Fibroblast of mammary gland (primary cell): ENCODE measurements at regions not wholly inside any gene's neighbourhood (a gene's known extent, or its start where the extent isn't known, plus 50 kb on each side); places are given as distances from the start of the nearest gene placed in this dataset.

ENCODE experiments used
- DNase-seq: peaks from one replicate; pipeline ENCODE4 v3.0.0-alpha.2; 2010; ENCODE audit warnings: low read depth
- H3K4me3 ChIP-seq: 2 replicates; pipeline ENCODE4 v1.5.1; 2011; ENCODE audit warnings: low read depth, mild to moderate bottlenecking, low read length, moderate library complexity; ENCODE audit not compliant: control insufficient read depth
- TF ChIP-seq, protein P1 (sequence below): conservative IDR thresholded peaks from 2 replicates; pipeline ENCODE4 v1.5.1; 2011; ENCODE audit warnings: low read depth, low read length, inconsistent platforms; ENCODE audit not compliant: control insufficient read depth, insufficient read depth

DNA sequence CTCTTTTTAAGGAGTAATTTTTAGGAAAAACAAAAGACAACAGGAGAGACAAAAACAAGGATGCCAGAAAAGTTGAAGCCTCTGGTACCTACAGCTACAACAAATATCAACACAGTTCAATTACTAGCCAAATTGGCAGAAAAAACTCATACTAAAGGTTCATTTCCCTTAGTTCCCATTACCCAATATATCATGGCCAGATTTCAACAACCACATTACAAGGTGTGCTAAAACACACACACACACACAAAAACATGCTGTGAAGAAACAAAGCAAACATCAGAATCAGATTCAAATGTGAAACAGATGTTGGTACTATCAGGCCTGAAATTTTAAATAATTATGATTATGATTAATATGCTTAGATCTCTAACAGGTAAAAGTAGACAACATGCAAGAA is 272.7 kb upstream of the CLEC14A start:
- H3K4me3 ChIP-seq: no peak overlapping the region
- TF ChIP-seq, protein P1, sequence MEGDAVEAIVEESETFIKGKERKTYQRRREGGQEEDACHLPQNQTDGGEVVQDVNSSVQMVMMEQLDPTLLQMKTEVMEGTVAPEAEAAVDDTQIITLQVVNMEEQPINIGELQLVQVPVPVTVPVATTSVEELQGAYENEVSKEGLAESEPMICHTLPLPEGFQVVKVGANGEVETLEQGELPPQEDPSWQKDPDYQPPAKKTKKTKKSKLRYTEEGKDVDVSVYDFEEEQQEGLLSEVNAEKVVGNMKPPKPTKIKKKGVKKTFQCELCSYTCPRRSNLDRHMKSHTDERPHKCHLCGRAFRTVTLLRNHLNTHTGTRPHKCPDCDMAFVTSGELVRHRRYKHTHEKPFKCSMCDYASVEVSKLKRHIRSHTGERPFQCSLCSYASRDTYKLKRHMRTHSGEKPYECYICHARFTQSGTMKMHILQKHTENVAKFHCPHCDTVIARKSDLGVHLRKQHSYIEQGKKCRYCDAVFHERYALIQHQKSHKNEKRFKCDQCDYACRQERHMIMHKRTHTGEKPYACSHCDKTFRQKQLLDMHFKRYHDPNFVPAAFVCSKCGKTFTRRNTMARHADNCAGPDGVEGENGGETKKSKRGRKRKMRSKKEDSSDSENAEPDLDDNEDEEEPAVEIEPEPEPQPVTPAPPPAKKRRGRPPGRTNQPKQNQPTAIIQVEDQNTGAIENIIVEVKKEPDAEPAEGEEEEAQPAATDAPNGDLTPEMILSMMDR: no peak
- no peak for DNase-seq

DNA sequence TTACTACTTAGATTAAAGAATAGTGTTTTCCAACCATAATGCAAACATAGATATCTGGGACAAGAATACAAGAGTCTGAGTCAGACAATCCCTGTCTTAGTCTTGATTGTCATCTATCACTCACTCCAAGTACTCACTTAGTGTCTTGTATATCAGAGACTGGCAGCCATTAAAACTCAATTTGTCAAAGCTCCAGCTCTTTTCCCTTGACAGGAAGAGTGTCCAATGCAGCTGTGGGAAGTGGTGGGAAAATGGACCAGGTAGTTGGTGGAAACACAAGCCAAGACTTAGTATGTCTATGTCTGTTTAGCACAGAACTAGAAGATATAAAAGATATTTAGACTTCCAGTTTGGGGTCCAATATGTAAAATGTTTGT is 271.6 kb upstream of the CLEC14A start:
- TF ChIP-seq, protein P1: no peak
- no peak overlapping the region for H3K4me3 ChIP-seq
- DNase-seq: no peak

DNA sequence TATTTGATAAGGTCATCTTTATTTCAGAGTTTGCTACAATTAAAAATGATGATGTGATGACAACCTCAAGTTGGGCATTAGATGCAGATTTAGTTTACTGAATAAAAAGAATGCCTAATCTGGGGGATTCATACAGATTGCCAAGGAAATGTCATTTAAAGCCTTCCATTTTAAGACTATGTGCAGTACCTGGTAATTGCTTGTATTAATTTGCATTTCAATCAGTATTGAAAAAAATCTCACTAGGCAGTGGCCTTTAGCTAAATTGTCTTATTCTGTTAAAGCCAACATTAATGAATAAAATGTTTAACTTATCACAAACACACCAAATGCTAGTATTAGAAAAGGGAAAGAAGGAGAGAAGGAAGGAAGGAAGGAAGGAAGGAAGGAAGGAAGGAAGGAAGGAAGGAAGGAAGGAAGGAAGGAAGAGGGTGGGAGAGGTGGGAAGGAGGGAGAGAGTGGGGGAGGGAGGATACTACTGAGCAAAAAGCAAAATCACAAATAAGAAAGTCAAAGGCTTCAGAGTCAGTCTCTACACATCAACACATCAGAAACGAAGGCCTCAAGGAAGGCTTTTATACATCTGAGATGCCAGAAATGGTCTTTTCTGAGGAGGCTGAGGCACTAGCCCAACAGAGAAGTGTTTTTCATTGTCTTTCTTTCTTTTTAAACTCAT is 271.1 kb upstream of the CLEC14A start:
- DNase-seq: no peak
- H3K4me3 ChIP-seq: no peak overlapping the region
- TF ChIP-seq, protein P1: no peak

DNA sequence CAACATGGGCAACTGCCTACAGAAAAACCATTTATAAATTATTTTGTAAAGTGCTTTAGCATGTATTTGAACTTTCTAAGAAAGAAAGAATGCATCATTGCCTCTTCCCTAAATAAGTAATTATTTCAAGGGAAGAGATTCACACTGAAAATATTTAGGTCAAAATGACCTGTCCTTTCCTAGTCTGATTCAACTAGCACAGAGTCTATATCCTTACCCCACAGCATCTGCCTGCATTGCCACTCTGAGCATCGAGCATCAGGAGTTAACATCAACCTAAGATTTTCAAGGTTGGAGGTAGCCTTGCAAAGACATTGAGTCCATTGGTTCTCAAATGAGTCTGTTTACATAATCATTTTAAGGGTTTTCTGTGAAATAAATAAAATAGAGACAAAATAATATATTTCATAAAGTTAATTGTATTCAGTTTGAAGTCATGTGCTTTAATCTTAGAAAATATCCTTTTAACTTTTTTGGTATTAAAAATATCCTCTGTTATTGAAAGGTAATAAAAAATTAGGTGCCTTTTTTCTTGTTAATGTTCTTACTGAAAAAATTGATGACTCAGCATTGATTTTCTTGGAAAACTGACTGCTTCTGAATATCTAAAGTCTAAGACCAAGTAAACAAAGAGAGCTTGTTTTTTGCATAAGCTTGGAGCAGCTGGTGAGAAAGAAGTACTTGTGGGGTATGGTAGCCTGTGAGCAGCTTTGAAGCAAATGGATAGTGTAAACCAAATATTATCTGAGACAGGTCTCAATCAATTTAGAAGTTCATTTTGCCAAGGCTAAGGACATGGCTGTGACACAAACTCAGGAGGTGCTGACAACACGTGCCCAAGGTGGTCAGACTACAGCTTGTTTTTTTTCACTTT is 269.0 kb upstream of the CLEC14A start:
- TF ChIP-seq, protein P1: no peak
- DNase-seq: no peak
- H3K4me3 ChIP-seq: no peak overlapping the region

DNA sequence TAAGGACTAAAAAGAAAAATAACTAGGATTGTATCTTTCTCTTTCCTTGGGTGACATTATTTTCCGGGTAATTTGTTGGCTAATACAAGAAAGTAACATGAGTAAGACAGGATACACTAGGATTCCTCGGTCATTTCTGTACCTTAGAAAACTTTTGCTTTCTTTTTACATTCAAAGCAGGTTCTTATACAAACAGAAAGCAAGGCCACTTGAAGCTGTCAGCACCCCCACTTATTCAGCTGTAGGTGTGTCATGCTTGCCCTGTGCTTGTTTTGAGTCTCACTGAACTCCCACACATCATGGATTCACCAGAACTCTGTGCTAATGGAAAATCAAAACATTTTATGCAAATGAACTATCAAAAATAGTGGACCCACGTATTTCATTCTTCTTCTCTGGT is 266.8 kb upstream of the CLEC14A start:
- no peak overlapping the region for H3K4me3 ChIP-seq
- DNase-seq: no peak
- TF ChIP-seq, protein P1: no peak

DNA sequence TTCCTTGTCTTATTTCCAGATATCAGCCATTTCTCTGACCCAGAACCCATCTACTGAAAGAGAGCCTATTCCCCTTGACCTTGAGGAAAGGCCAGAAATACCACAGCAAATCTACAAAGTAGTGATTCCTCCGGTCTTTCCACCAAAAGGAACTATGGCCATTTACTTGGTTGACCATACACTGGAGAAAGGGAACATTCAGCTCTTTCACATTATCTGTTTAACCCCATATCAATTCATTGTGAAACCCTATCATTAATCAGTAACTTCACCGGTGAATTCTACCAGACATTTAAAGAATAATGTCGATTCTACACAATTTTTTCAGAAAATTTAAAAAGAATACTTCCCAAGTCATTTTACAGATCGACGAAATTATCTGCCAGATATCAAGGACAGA is 265.7 kb upstream of the CLEC14A start:
- TF ChIP-seq, protein P1: no peak
- H3K4me3 ChIP-seq: no peak overlapping the region
- no peak for DNase-seq
